H1 (cell line): ENCODE measurements at regions not wholly inside any gene's neighbourhood (a gene's known extent, or its start where the extent isn't known, plus 50 kb on each side); places are given as distances from the start of the nearest gene placed in this dataset.

ENCODE experiments used
- CTCF ChIA-PET: fragments of 300-600 bp; sonication (Branson Sonifier 250); formaldehyde crosslinking; loops from one replicate; lab custom pipeline; 2021; ENCODE audit not compliant: partially characterized antibody; lab: Charles Lee
- POLR2A ChIA-PET: fragments of 300-600 bp; sonication (Branson Sonifier 250); formaldehyde crosslinking; loops from one replicate; lab custom pipeline; 2021; ENCODE audit warnings: inconsistent platforms; ENCODE audit not compliant: partially characterized antibody; lab: Charles Lee
- DNase-seq, 2 experiments: peaks; one replicate each; pipeline versions ENCODE4 v3.0.0 to v3.0.0-alpha.2; 2010 to 2022; ENCODE audit warnings: low spot score in 2 of 2, low read depth in 1 of 2, mixed read lengths in 1 of 2
- FAIRE-seq: peaks from 2 replicates; lab custom pipeline; 2011; peaks lifted over from hg19 to GRCh38; lab: Jason Lieb, UNC
- H2AFZ ChIP-seq: 2 replicates; pipeline ENCODE4 v1.8.1; 2012; ENCODE audit warnings: low read length, inconsistent platforms
- H2AK5ac ChIP-seq: 2 replicates; pipeline ENCODE4 v1.6.1; 2013; ENCODE audit warnings: low read depth, low read length
- H2BK120ac ChIP-seq: replicated peaks from 2 replicates; pipeline ENCODE3; 2013; ENCODE audit warnings: low read depth, low read length, inconsistent platforms
- H2BK12ac ChIP-seq: 2 replicates; pipeline ENCODE4 v1.6.1; 2013; ENCODE audit warnings: low read depth, low read length
- H2BK15ac ChIP-seq: 2 replicates; pipeline ENCODE4 v1.6.1; 2013; ENCODE audit warnings: low read length
- H2BK20ac ChIP-seq: 2 replicates; pipeline ENCODE4 v1.6.1; 2013; ENCODE audit warnings: low read length
- H2BK5ac ChIP-seq: 2 replicates; pipeline ENCODE4 v1.6.1; 2013; ENCODE audit warnings: low read depth, low read length
- H3K14ac ChIP-seq: 2 replicates; pipeline ENCODE4 v1.6.1; 2013; ENCODE audit warnings: inconsistent platforms; ENCODE audit not compliant: insufficient read length
- H3K18ac ChIP-seq: 2 replicates; pipeline ENCODE4 v1.6.1; 2013; ENCODE audit warnings: low read length; ENCODE audit errors: extremely low read depth
- H3K23ac ChIP-seq: 2 replicates; pipeline ENCODE4 v1.6.1; 2013; ENCODE audit warnings: inconsistent platforms; ENCODE audit not compliant: insufficient read length
- H3K23me2 ChIP-seq: 2 replicates; pipeline ENCODE4 v1.6.1; 2013; ENCODE audit warnings: low read depth, low read length
- H3K27ac ChIP-seq: 2 replicates; pipeline ENCODE4 v1.6.1; 2011; ENCODE audit warnings: low read depth, low read length, inconsistent platforms
- H3K27me3 ChIP-seq, 4 experiments: replicated peaks in 1 of 4; 1 replicate in 1 of 4; 2 replicates in 3 of 4; pipeline versions ENCODE4 v1.6.1 to v1.8.1; 2011 to 2013; ENCODE audit warnings: low read length in 3 of 4, mild to moderate bottlenecking in 3 of 4, inconsistent platforms in 2 of 4, mixed read lengths in 2 of 4, moderate library complexity in 1 of 4; ENCODE audit not compliant: control insufficient read depth in 3 of 4, insufficient read depth in 3 of 4; ENCODE audit errors: extremely low read depth in 1 of 4
- H3K36me3 ChIP-seq, 4 experiments: 2 replicates each; pipeline versions ENCODE4 v1.6.1 to v1.8.1; 2011 to 2013; ENCODE audit warnings: mild to moderate bottlenecking in 4 of 4, low read length in 3 of 4, moderate library complexity in 2 of 4, control low read depth in 1 of 4, inconsistent platforms in 1 of 4; ENCODE audit not compliant: insufficient read depth in 4 of 4, control insufficient read depth in 2 of 4
- H3K4ac ChIP-seq: replicated peaks from 2 replicates; pipeline ENCODE3; 2013; ENCODE audit warnings: low read length, low read depth, mixed read lengths, inconsistent platforms; ENCODE audit not compliant: insufficient read length
- H3K4me1 ChIP-seq, 4 experiments: replicated peaks in 1 of 4; 1 replicate in 1 of 4; 2 replicates in 3 of 4; pipeline versions ENCODE4 v1.6.1 to v1.8.1; 2011 to 2013; ENCODE audit warnings: low read length in 3 of 4, inconsistent platforms in 2 of 4, mixed read lengths in 1 of 4; ENCODE audit not compliant: insufficient read depth in 4 of 4, control insufficient read depth in 3 of 4
- H3K4me2 ChIP-seq, 2 experiments: 2 replicates each; pipeline versions ENCODE4 v1.6.1 to v1.8.1; 2011 to 2013; ENCODE audit warnings: low read depth in 2 of 2, low read length in 2 of 2, control low read depth in 1 of 2, inconsistent platforms in 1 of 2, mild to moderate bottlenecking in 1 of 2; ENCODE audit not compliant: insufficient read depth in 1 of 2
- H3K4me3 ChIP-seq, 4 experiments: fragments of 200-600, 300-600 bp in 1 of 4; sonication (generic), shearing (Covaris generic), sonication (Bioruptor Twin) in 1 of 4; 2 replicates each; pipeline versions ENCODE4 v1.5.1 to v1.8.1; 2011 to 2016; ENCODE audit warnings: low read length in 4 of 4, low read depth in 3 of 4, control low read depth in 2 of 4, inconsistent platforms in 2 of 4, mild to moderate bottlenecking in 2 of 4, mixed read lengths in 1 of 4, moderate library complexity in 1 of 4; ENCODE audit not compliant: insufficient read depth in 2 of 4; ENCODE audit errors: extremely low read depth in 1 of 4
- H3K56ac ChIP-seq: replicated peaks from 2 replicates; pipeline ENCODE3; 2013; ENCODE audit warnings: low read depth, mild to moderate bottlenecking, mixed read lengths, low read length, inconsistent platforms; ENCODE audit not compliant: insufficient read length
- H3K79me1 ChIP-seq: 2 replicates; pipeline ENCODE4 v1.6.1; 2013; ENCODE audit warnings: low read depth, low read length, control low read depth
- H3K79me2 ChIP-seq, 2 experiments: 2 replicates each; pipeline versions ENCODE4 v1.6.1 to v1.8.1; 2012 to 2013; ENCODE audit warnings: low read length in 2 of 2, mild to moderate bottlenecking in 2 of 2, inconsistent platforms in 1 of 2; ENCODE audit not compliant: insufficient read depth in 2 of 2, control insufficient read depth in 1 of 2
- H3K9ac ChIP-seq, 4 experiments: replicated peaks in 1 of 4; 1 replicate in 1 of 4; 2 replicates in 3 of 4; pipeline versions ENCODE4 v1.6.1 to v1.8.1; 2011 to 2013; ENCODE audit warnings: low read depth in 3 of 4, low read length in 3 of 4, control low read depth in 2 of 4, mild to moderate bottlenecking in 2 of 4, moderate library complexity in 2 of 4, inconsistent platforms in 1 of 4; ENCODE audit errors: extremely low read depth in 1 of 4
- H3K9me3 ChIP-seq, 2 experiments: 2 replicates each; pipeline versions ENCODE4 v1.6.1 to v1.8.1; 2012 to 2013; ENCODE audit warnings: mild to moderate bottlenecking in 2 of 2, moderate library complexity in 2 of 2, control low read depth in 1 of 2, inconsistent platforms in 1 of 2, low read depth in 1 of 2, low read length in 1 of 2, mixed read lengths in 1 of 2; ENCODE audit not compliant: insufficient read depth in 2 of 2
- H4K20me1 ChIP-seq, 2 experiments: replicated peaks in 1 of 2; 2 replicates each; pipeline versions ENCODE3 to v1.8.1; 2011 to 2013; ENCODE audit warnings: inconsistent platforms in 2 of 2, low read length in 2 of 2, mild to moderate bottlenecking in 1 of 2; ENCODE audit not compliant: insufficient read depth in 2 of 2, control insufficient read depth in 1 of 2
- H4K5ac ChIP-seq: 2 replicates; pipeline ENCODE4 v1.6.1; 2013; ENCODE audit warnings: low read length, low read depth, mixed read lengths, inconsistent platforms; ENCODE audit not compliant: insufficient read length
- H4K8ac ChIP-seq: 2 replicates; pipeline ENCODE4 v1.8.0; 2013; ENCODE audit warnings: mild to moderate bottlenecking, moderate library complexity, low read length, inconsistent platforms; ENCODE audit not compliant: insufficient read depth; ENCODE audit errors: extremely low read depth
- H4K91ac ChIP-seq: replicated peaks from 2 replicates; pipeline ENCODE3; 2013; ENCODE audit warnings: low read length, mixed read lengths, inconsistent platforms; ENCODE audit not compliant: insufficient read length
- BACH1 ChIP-seq: IDR thresholded peaks from 2 replicates; pipeline ENCODE4 v1.6.1; 2012; ENCODE audit warnings: low read length, improper control_type of control experiment
- BCL11A ChIP-seq, 2 experiments: IDR thresholded peaks; one replicate each; pipeline ENCODE4 v1.6.1; 2011; ENCODE audit warnings: low read depth in 2 of 2, low read length in 2 of 2, mild to moderate bottlenecking in 2 of 2
- FOSL1 ChIP-seq: IDR thresholded peaks from 2 replicates; pipeline ENCODE4 v1.6.1; 2011; ENCODE audit warnings: mild to moderate bottlenecking, low read depth, low read length, moderate library complexity; ENCODE audit not compliant: insufficient read depth
- POU5F1 ChIP-seq: IDR thresholded peaks from 2 replicates; pipeline ENCODE4 v1.6.1; 2011; ENCODE audit warnings: low read depth, mild to moderate bottlenecking, low read length, moderate library complexity
- SIRT6 ChIP-seq: IDR thresholded peaks from one replicate; pipeline ENCODE4 v1.7.1; 2012; ENCODE audit warnings: low read length, inconsistent platforms
- SIX5 ChIP-seq: IDR thresholded peaks from 2 replicates; pipeline ENCODE4 v1.6.1; 2011; ENCODE audit warnings: mild to moderate bottlenecking, low read depth, low read length
- TBP ChIP-seq: IDR thresholded peaks from 2 replicates; pipeline ENCODE4 v1.6.1; 2011; ENCODE audit warnings: low read depth, low read length, improper control_type of control experiment
- WGBS, 2 experiments: shearing (Covaris generic) in 1 of 2; methylation state at CpG; one replicate each; pipeline versions ENCODE4 v1.1.6 to v1.1.7; 2013 to 2015; ENCODE audit warnings: low lambda C conversion rate in 2 of 2, mixed read lengths in 2 of 2, inconsistent platforms in 1 of 2, low coverage in 1 of 2, missing lambda C conversion rate in 1 of 2; ENCODE audit not compliant: insufficient replicate concordance in 2 of 2, insufficient coverage in 1 of 2, insufficient read length in 1 of 2; ENCODE audit errors: extremely low coverage in 1 of 2, missing lambda C conversion rate in 1 of 2; 5-methylcytosine and 5-hydroxymethylcytosine counted together

DNA sequence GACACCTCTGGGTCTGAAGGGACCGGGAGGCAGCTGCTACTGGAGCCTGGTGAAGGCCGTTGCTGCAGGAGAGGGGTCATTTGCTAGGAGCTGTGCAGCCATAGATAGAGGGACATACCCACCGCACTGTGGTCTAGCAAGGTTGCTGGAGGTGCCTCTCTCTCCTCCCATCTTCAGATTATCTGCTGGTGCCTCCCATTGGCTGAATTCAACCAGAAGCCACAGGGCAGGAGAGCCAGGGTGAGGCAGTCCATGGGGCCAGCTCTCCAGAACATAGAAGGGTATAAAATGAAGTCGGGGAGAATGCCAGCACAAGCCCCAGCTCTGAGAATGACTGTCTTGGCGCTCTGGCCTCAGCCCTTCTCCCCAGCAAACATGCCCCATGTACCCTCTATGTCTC is 98.0 kb downstream of the VEGFA start:
- TF ChIP-seq TBP (no peak), BCL11A (IDR thresholded peaks at IDR 0.05; ENCODE audit: low read depth in 2 of 2, low read length in 2 of 2) (no peak), POU5F1 (no peak), BACH1 (no peak), SIRT6 (no peak), FOSL1 (no peak), SIX5 (no peak)
- Histone ChIP-seq H2BK5ac (no peak overlapping the region), H3K9ac (no peak overlapping the region), H2BK120ac (no peak overlapping the region), H3K9me3 (no peaks in the 10 kb centered on the region), H3K4me1 (peaks cover 0 to 13% (median 10%) of the 10 kb centered on the region in 4 experiments; a peak in 6 of 7 replicates), H3K27ac (no peak overlapping the region), H4K91ac (no peak overlapping the region), H2AFZ (no peak overlapping the region), H4K8ac (no peak overlapping the region), H3K56ac (no peak overlapping the region), H3K23ac (no peak overlapping the region), H2AK5ac (no peak overlapping the region), H3K79me1 (no peaks in the 10 kb centered on the region), H2BK20ac (no peak overlapping the region), H2BK12ac (no peak overlapping the region), H3K4ac (no peak overlapping the region), H3K23me2 (no peaks in the 10 kb centered on the region), H3K4me3 (no peak overlapping the region), H3K14ac (no peak overlapping the region), H4K20me1 (no peaks in the 10 kb centered on the region), H3K18ac (no peak overlapping the region), H3K79me2 (no peaks in the 10 kb centered on the region), H3K4me2 (no peak overlapping the region), H3K36me3 (no peaks in the 10 kb centered on the region), H3K27me3 (no peaks in the 10 kb centered on the region; a peak in 1 of 7 replicates), H2BK15ac (no peak overlapping the region), H4K5ac (no peak overlapping the region)
- ChIA-PET POLR2A (interaction anchor here (1.1 kb wide), 1 partner anchor 59 kb away, joined by 3 read pairs; no protein-coding TSS in a partner anchor), CTCF (interaction anchor here (0.8 to 2.8 kb wide), 8 partner anchors 11 to 197 kb away, joined by 3 to 15 read pairs (median 6); no protein-coding TSS in a partner anchor)
- 94% methylated on average over 5 of the region's 5 CpGs; no CpG with 5 or more reads in 1 of the 2 experiments for WGBS, 2 experiments
- FAIRE-seq (no peak), DNase-seq (no peak)
